ENCODE measurements at regions not wholly inside any gene's neighbourhood (a gene's known extent, or its start where the extent isn't known, plus 50 kb on each side); places are given as distances from the start of the nearest gene placed in this dataset.

- no peak for TF ChIP-seq EZH2 (IDR thresholded peaks at IDR 0.05; ENCODE audit: low read length)
- TF ChIP-seq, protein P1, sequence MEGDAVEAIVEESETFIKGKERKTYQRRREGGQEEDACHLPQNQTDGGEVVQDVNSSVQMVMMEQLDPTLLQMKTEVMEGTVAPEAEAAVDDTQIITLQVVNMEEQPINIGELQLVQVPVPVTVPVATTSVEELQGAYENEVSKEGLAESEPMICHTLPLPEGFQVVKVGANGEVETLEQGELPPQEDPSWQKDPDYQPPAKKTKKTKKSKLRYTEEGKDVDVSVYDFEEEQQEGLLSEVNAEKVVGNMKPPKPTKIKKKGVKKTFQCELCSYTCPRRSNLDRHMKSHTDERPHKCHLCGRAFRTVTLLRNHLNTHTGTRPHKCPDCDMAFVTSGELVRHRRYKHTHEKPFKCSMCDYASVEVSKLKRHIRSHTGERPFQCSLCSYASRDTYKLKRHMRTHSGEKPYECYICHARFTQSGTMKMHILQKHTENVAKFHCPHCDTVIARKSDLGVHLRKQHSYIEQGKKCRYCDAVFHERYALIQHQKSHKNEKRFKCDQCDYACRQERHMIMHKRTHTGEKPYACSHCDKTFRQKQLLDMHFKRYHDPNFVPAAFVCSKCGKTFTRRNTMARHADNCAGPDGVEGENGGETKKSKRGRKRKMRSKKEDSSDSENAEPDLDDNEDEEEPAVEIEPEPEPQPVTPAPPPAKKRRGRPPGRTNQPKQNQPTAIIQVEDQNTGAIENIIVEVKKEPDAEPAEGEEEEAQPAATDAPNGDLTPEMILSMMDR (optimal IDR thresholded peaks at IDR 0.05 in 1 of 3, IDR thresholded peaks at IDR 0.05 in 1 of 3, conservative IDR thresholded peaks at IDR 0.05 in 1 of 3; ENCODE audit: extremely low read depth in 1 of 3, insufficient read depth in 2 of 3, low read length in 3 of 3): no peak
Measured at GRCh38 chr4:159767406-159767805, 664.5 kb downstream of the RAPGEF2 start.

All from keratinocyte (primary cell).